Natural killer cell (primary cell): ENCODE measurements at regions not wholly inside any gene's neighbourhood (a gene's known extent, or its start where the extent isn't known, plus 50 kb on each side); places are given as distances from the start of the nearest gene placed in this dataset.

Experiments
- ATAC-seq, 3 donors: fragments of 150-1000 bp in 2 of 3; fragments of 200-7000 bp in 1 of 3; cut with Tn5 transposase; 1 replicate in 1 of 3; 2 replicates in 2 of 3; pipeline ENCODE4 v1.10.0; 2021; ENCODE audit warnings: mild to moderate bottlenecking in 2 of 3, moderate library complexity in 2 of 3
- DNase-seq, 2 donors: peaks; one replicate each; pipeline versions ENCODE4 v3.0.0 to v3.0.0-alpha.2; 2013 to 2021; ENCODE audit warnings: mixed read lengths in 1 of 2
- H3K27ac ChIP-seq: one replicate; pipeline ENCODE4 v1.5.1; 2013; ENCODE audit warnings: mild to moderate bottlenecking, low read length
- H3K27me3 ChIP-seq: one replicate; pipeline ENCODE4 v1.6.1; 2013; ENCODE audit warnings: low read length; ENCODE audit not compliant: control insufficient read depth, insufficient read depth
- H3K36me3 ChIP-seq: one replicate; pipeline ENCODE4 v1.6.1; 2013; ENCODE audit warnings: low read length; ENCODE audit not compliant: control insufficient read depth, insufficient read depth
- H3K4me1 ChIP-seq: one replicate; pipeline ENCODE4 v1.6.1; 2013; ENCODE audit warnings: low read length; ENCODE audit not compliant: control insufficient read depth, insufficient read depth
- H3K4me3 ChIP-seq: one replicate; pipeline ENCODE4 v1.5.1; 2013; ENCODE audit warnings: low read length
- H3K9me3 ChIP-seq: one replicate; pipeline ENCODE4 v1.6.1; 2013; ENCODE audit warnings: low read length; ENCODE audit not compliant: control insufficient read depth, insufficient read depth
- H3K27ac Mint-ChIP-seq, 2 donors: one replicate each; pipeline ENCODE4 v1.8.0; 2022; ENCODE audit warnings: mild to moderate bottlenecking in 2 of 2, mixed read lengths in 2 of 2, moderate library complexity in 1 of 2
- H3K27me3 Mint-ChIP-seq, 2 donors: one replicate each; pipeline ENCODE4 v1.8.0; 2022; ENCODE audit warnings: low read depth in 2 of 2, mixed read lengths in 2 of 2
- H3K36me3 Mint-ChIP-seq: one replicate; pipeline ENCODE4 v1.8.0; 2022; ENCODE audit warnings: mixed read lengths
- H3K4me1 Mint-ChIP-seq, 2 donors: one replicate each; pipeline ENCODE4 v1.8.0; 2022; ENCODE audit warnings: mixed read lengths in 2 of 2
- H3K4me3 Mint-ChIP-seq: one replicate; pipeline ENCODE4 v1.8.0; 2022; ENCODE audit warnings: mild to moderate bottlenecking, moderate library complexity, mixed read lengths
- H3K9me3 Mint-ChIP-seq, 2 donors: one replicate each; pipeline ENCODE4 v1.8.0; 2022; ENCODE audit warnings: mixed read lengths in 2 of 2
- CTCF ChIP-seq: fragments of 200-600 bp; IDR thresholded peaks from one replicate; pipeline ENCODE4 v1.8.0; 2022; ENCODE audit warnings: antibody characterized with exemption
- WGBS: methylation state at CpG from one replicate; pipeline ENCODE4 v1.1.7; 2013; ENCODE audit warnings: missing lambda C conversion rate; ENCODE audit not compliant: insufficient coverage; 5-methylcytosine and 5-hydroxymethylcytosine counted together
- intact Hi-C: fragments of 100-400 bp; cut with micrococcal nuclease; formaldehyde crosslinking; loops from one replicate; pipeline ENCODE4 v1.14.2; 2022

- H3K9me3 Mint-ChIP-seq, result peaks cover 8 to 15% of the 10 kb centered on the region in 2 donors
- H3K36me3 Mint-ChIP-seq, result no peaks in the 10 kb centered on the region
- H3K27me3 ChIP-seq, result no peaks in the 10 kb centered on the region
- no peaks in the 10 kb centered on the region for H3K36me3 ChIP-seq
- no peak overlapping the region for H3K4me3 ChIP-seq
- no peak overlapping the region for H3K4me3 Mint-ChIP-seq
- H3K4me1 Mint-ChIP-seq, result no peaks in the 10 kb centered on the region
- WGBS, result 64% methylated on average over 11 of the region's 12 CpGs
- no peak overlapping the region for H3K27ac ChIP-seq
- no peaks in the 10 kb centered on the region for H3K27me3 Mint-ChIP-seq
- TF ChIP-seq CTCF, result no peak
- intact Hi-C loops, result no loop called here
- H3K27ac Mint-ChIP-seq, result no peak overlapping the region
- ATAC-seq, result no peak
- no peaks in the 10 kb centered on the region for H3K4me1 ChIP-seq
- H3K9me3 ChIP-seq, result peaks cover 12% of the 10 kb centered on the region
- DNase-seq, result no peak
Observed at GRCh38 chr6:101226677-101227135, 166.8 kb upstream of the GRIK2 start.

- H3K36me3 ChIP-seq, result no peaks in the 10 kb centered on the region
- Mint-ChIP-seq H3K4me1 (no peaks in the 10 kb centered on the region), H3K27me3 (no peaks in the 10 kb centered on the region), H3K36me3 (no peaks in the 10 kb centered on the region), H3K9me3 (peaks cover 7 to 11% of the 10 kb centered on the region in 2 donors), H3K27ac (no peak overlapping the region), H3K4me3 (no peak overlapping the region)
- no peaks in the 10 kb centered on the region for H3K27me3 ChIP-seq
- H3K4me1 ChIP-seq, result no peaks in the 10 kb centered on the region
- H3K27ac ChIP-seq, result no peak overlapping the region
- 88% methylated on average over 5 of the region's 5 CpGs for WGBS
- no peak for TF ChIP-seq CTCF
- ATAC-seq (no peak), DNase-seq (no peak)
- peaks cover 6% of the 10 kb centered on the region for H3K9me3 ChIP-seq
- H3K4me3 ChIP-seq, result no peak overlapping the region
- intact Hi-C loops, result no loop called here
Observed at GRCh38 chr6:101230866-101231265, 162.6 kb upstream of the GRIK2 start.

GRCh38 chr6:101231606-101232235, 161.8 kb upstream of the GRIK2 start:
- H3K36me3 Mint-ChIP-seq, result no peaks in the 10 kb centered on the region
- no peak overlapping the region for H3K4me3 Mint-ChIP-seq
- Histone ChIP-seq H3K9me3 (peaks cover 5% of the 10 kb centered on the region), H3K27me3 (no peaks in the 10 kb centered on the region), H3K4me1 (no peaks in the 10 kb centered on the region), H3K27ac (no peak overlapping the region), H3K4me3 (no peak overlapping the region), H3K36me3 (no peaks in the 10 kb centered on the region)
- intact Hi-C loops, result no loop called here
- peaks cover 7 to 11% of the 10 kb centered on the region in 2 donors for H3K9me3 Mint-ChIP-seq
- TF ChIP-seq CTCF, result no peak
- H3K27ac Mint-ChIP-seq, result no peak overlapping the region
- ATAC-seq (no peak), DNase-seq (no peak)
- H3K27me3 Mint-ChIP-seq, result no peaks in the 10 kb centered on the region
- 84% methylated on average over 7 of the region's 7 CpGs for WGBS
- H3K4me1 Mint-ChIP-seq, result no peaks in the 10 kb centered on the region

- no peak for DNase-seq
- ATAC-seq, result no peak
- Histone ChIP-seq H3K36me3 (no peaks in the 10 kb centered on the region), H3K27ac (no peak overlapping the region), H3K27me3 (no peaks in the 10 kb centered on the region), H3K9me3 (peaks cover 9% of the 10 kb centered on the region), H3K4me3 (no peak overlapping the region), H3K4me1 (no peaks in the 10 kb centered on the region)
- H3K27me3 Mint-ChIP-seq, result no peaks in the 10 kb centered on the region
- H3K9me3 Mint-ChIP-seq, result peaks cover 7 to 11% of the 10 kb centered on the region in 2 donors
- no peak overlapping the region for H3K27ac Mint-ChIP-seq
- no peak for TF ChIP-seq CTCF
- H3K36me3 Mint-ChIP-seq, result no peaks in the 10 kb centered on the region
- no peaks in the 10 kb centered on the region for H3K4me1 Mint-ChIP-seq
- intact Hi-C loops, result no loop called here
- no peak overlapping the region for H3K4me3 Mint-ChIP-seq
Observed at GRCh38 chr6:101232961-101233360, 160.5 kb upstream of the GRIK2 start.
